ENCODE measurements at regions not wholly inside any gene's neighbourhood (a gene's known extent, or its start where the extent isn't known, plus 50 kb on each side); places are given as distances from the start of the nearest gene placed in this dataset.

DNA sequence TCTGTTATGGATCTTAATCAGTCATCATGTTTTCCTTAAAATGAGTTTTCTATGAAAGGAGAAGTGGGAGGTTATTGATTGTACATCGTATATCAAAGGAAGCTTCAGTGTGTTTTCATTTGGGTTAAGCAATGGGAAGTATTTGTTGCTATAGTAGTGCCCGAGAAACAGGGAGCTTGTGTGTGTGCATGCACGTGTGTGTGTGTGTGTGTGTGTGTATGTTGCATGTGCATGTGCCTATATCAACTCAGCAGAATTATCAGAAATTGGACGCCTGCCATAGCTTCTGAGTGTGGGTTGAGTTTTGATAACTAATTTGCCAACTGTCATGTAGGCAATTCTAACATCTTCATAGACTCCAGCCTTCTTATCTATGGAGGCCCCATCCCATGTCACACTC is 246.1 kb upstream of the CRY1 start:
- TF ChIP-seq ZFP30 (CRISPR knock-in tag; IDR thresholded peaks at IDR 0.05) (no peak), ZC3H10 (CRISPR knock-in tag; IDR thresholded peaks at IDR 0.05) (no peak), ZNF8 (CRISPR knock-in tag; IDR thresholded peaks at IDR 0.05) (no peak), ZFP3 (CRISPR knock-in tag; IDR thresholded peaks at IDR 0.05) (no peak), ESRRG (CRISPR knock-in tag; IDR thresholded peaks at IDR 0.05) (no peak), ZNF70 (CRISPR knock-in tag; IDR thresholded peaks at IDR 0.05) (no peak), TCF4 (CRISPR knock-in tag; IDR thresholded peaks at IDR 0.05; ENCODE audit: borderline replicate concordance) (no peak), CSDC2 (CRISPR knock-in tag; IDR thresholded peaks at IDR 0.05) (no peak), ZNF565 (CRISPR knock-in tag; conservative IDR thresholded peaks at IDR 0.05; ENCODE audit: low read depth) (no peak)
- TF ChIP-seq, protein P1, sequence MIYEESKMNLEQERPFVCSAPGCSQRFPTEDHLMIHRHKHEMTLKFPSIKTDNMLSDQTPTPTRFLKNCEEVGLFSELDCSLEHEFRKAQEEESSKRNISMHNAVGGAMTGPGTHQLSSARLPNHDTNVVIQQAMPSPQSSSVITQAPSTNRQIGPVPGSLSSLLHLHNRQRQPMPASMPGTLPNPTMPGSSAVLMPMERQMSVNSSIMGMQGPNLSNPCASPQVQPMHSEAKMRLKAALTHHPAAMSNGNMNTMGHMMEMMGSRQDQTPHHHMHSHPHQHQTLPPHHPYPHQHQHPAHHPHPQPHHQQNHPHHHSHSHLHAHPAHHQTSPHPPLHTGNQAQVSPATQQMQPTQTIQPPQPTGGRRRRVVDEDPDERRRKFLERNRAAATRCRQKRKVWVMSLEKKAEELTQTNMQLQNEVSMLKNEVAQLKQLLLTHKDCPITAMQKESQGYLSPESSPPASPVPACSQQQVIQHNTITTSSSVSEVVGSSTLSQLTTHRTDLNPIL (CRISPR knock-in tag; IDR thresholded peaks at IDR 0.05; ENCODE audit: low read depth): no peak
- TF ChIP-seq, protein P2, sequence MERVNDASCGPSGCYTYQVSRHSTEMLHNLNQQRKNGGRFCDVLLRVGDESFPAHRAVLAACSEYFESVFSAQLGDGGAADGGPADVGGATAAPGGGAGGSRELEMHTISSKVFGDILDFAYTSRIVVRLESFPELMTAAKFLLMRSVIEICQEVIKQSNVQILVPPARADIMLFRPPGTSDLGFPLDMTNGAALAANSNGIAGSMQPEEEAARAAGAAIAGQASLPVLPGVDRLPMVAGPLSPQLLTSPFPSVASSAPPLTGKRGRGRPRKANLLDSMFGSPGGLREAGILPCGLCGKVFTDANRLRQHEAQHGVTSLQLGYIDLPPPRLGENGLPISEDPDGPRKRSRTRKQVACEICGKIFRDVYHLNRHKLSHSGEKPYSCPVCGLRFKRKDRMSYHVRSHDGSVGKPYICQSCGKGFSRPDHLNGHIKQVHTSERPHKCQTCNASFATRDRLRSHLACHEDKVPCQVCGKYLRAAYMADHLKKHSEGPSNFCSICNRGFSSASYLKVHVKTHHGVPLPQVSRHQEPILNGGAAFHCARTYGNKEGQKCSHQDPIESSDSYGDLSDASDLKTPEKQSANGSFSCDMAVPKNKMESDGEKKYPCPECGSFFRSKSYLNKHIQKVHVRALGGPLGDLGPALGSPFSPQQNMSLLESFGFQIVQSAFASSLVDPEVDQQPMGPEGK (CRISPR knock-in tag; IDR thresholded peaks at IDR 0.05; ENCODE audit: borderline replicate concordance): no peak
- TF ChIP-seq, protein P3, sequence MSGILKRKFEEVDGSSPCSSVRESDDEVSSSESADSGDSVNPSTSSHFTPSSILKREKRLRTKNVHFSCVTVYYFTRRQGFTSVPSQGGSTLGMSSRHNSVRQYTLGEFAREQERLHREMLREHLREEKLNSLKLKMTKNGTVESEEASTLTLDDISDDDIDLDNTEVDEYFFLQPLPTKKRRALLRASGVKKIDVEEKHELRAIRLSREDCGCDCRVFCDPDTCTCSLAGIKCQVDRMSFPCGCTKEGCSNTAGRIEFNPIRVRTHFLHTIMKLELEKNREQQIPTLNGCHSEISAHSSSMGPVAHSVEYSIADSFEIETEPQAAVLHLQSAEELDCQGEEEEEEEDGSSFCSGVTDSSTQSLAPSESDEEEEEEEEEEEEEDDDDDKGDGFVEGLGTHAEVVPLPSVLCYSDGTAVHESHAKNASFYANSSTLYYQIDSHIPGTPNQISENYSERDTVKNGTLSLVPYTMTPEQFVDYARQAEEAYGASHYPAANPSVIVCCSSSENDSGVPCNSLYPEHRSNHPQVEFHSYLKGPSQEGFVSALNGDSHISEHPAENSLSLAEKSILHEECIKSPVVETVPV (CRISPR knock-in tag; IDR thresholded peaks at IDR 0.05): no peak
- TF ChIP-seq, protein P4, sequence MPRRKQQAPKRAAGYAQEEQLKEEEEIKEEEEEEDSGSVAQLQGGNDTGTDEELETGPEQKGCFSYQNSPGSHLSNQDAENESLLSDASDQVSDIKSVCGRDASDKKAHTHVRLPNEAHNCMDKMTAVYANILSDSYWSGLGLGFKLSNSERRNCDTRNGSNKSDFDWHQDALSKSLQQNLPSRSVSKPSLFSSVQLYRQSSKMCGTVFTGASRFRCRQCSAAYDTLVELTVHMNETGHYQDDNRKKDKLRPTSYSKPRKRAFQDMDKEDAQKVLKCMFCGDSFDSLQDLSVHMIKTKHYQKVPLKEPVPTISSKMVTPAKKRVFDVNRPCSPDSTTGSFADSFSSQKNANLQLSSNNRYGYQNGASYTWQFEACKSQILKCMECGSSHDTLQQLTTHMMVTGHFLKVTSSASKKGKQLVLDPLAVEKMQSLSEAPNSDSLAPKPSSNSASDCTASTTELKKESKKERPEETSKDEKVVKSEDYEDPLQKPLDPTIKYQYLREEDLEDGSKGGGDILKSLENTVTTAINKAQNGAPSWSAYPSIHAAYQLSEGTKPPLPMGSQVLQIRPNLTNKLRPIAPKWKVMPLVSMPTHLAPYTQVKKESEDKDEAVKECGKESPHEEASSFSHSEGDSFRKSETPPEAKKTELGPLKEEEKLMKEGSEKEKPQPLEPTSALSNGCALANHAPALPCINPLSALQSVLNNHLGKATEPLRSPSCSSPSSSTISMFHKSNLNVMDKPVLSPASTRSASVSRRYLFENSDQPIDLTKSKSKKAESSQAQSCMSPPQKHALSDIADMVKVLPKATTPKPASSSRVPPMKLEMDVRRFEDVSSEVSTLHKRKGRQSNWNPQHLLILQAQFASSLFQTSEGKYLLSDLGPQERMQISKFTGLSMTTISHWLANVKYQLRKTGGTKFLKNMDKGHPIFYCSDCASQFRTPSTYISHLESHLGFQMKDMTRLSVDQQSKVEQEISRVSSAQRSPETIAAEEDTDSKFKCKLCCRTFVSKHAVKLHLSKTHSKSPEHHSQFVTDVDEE (CRISPR knock-in tag; IDR thresholded peaks at IDR 0.05): no peak
